ENCODE measurements at regions not wholly inside any gene's neighbourhood (a gene's known extent, or its start where the extent isn't known, plus 50 kb on each side); places are given as distances from the start of the nearest gene placed in this dataset.

DNA sequence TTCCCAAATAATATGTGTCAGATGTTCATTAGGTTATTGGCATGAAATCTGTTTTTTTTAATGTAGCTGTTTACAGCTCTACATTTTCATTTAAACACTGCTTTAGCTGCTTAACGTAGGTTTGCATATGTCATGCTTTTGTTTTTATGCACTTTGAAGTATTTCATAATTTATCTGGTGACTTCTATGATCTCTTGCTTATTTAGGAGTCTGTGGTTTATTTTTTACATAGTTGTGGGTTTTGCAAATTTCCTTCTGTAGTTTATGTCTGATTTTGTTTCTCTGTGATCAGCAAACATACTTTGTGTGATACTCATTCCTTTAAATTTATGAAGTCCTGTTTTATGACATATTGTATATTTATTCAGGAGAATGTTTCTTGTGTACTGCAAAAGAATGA, 606.5 kb upstream of the PFKP start:
- ATAC-seq (ENCODE audit: low read depth) = no peak
- H3K9me1 ChIP-seq (ENCODE audit: insufficient read depth, low read length) = no peaks in the 10 kb centered on the region
- no peak overlapping the region for H3K27ac ChIP-seq (ENCODE audit: insufficient read depth, low read length)
- no peak overlapping the region for H2BK120ac ChIP-seq (ENCODE audit: low read depth, low read length)
- no peaks in the 10 kb centered on the region for H3K27me3 ChIP-seq (ENCODE audit: control insufficient read depth, insufficient read depth, low read length)
- H4K91ac ChIP-seq (ENCODE audit: insufficient read depth, low read depth, low read length) = no peak overlapping the region
- H4K5ac ChIP-seq (ENCODE audit: low read depth, low read length) = no peak overlapping the region
- peaks cover 1% of the 10 kb centered on the region; the same call in 1 of the 2 replicates for H3K9me3 ChIP-seq (ENCODE audit: control insufficient read depth, insufficient read depth, low read length)
- intact Hi-C loops (cut with micrococcal nuclease) (no loop called here), dilution Hi-C loops (cut with HindIII; ENCODE audit: low sequenced_read_pairs, unreplicated experiment) (no loop called here), in situ Hi-C loops (cut with MboI; ENCODE audit: low sequenced_read_pairs) (no loop called here)
- no peak overlapping the region for H3K14ac ChIP-seq (replicated peaks; ENCODE audit: low read depth, low read length)
- no peak for DNase-seq
- H3K79me1 ChIP-seq (ENCODE audit: low read depth in 1 of 2, low read length in 2 of 2) = no peaks in the 10 kb centered on the region
- H2AK9ac ChIP-seq (replicated peaks; ENCODE audit: low read depth, low read length, poor library complexity) = no peak overlapping the region
- H2BK5ac ChIP-seq (ENCODE audit: low read depth, low read length, poor library complexity, severe bottlenecking) = no peak overlapping the region
- H2BK15ac ChIP-seq (ENCODE audit: low read depth, low read length) = no peak overlapping the region
- H3K4me1 ChIP-seq (ENCODE audit: control insufficient read depth, insufficient read depth, low read length) = no peaks in the 10 kb centered on the region
- POLR2A ChIA-PET (ENCODE audit: unreplicated experiment) = no interaction called here
- H2AFZ ChIP-seq (replicated peaks; ENCODE audit: low read length, poor library complexity) = no peak overlapping the region
- no peak overlapping the region for H3K56ac ChIP-seq (ENCODE audit: extremely low read depth, insufficient read depth, low read length)
- no CpG with 5 or more reads among the region's 1 CpG for WGBS, 2 experiments (ENCODE audit: extremely low coverage in 2 of 2, insufficient read length in 1 of 2)
- no peak overlapping the region for H3K4me2 ChIP-seq (ENCODE audit: low read depth, low read length)
- no peak overlapping the region for H3K18ac ChIP-seq (ENCODE audit: low read depth, low read length)
- no peak overlapping the region for H4K8ac ChIP-seq (ENCODE audit: low read depth in 2 of 2, low read length in 2 of 2)
- no peak overlapping the region for H2AK5ac ChIP-seq (ENCODE audit: low read depth, low read length)
- H3K9ac ChIP-seq (ENCODE audit: low read depth, low read length) = no peak overlapping the region
- no peaks in the 10 kb centered on the region for H4K20me1 ChIP-seq (ENCODE audit: insufficient read depth, low read length)
- no peak for TF ChIP-seq FOS (IDR thresholded peaks at IDR 0.05; ENCODE audit: low read depth, low read length)
- TF ChIP-seq MXI1 (IDR thresholded peaks at IDR 0.05; ENCODE audit: borderline replicate concordance, low read depth, low read length) = no peak
- no peak for TF ChIP-seq RCOR1 (IDR thresholded peaks at IDR 0.05; ENCODE audit: insufficient replicate concordance, low read length)
- TF ChIP-seq CHD1 (IDR thresholded peaks at IDR 0.05; ENCODE audit: low read depth, low read length) = no peak
- TF ChIP-seq MAZ (IDR thresholded peaks at IDR 0.05; ENCODE audit: borderline replicate concordance, low read depth, low read length) = no peak
- TF ChIP-seq NFE2L2 (IDR thresholded peaks at IDR 0.05; ENCODE audit: low read depth, low read length) = no peak
- TF ChIP-seq CEBPB (IDR thresholded peaks at IDR 0.05; ENCODE audit: low read depth, low read length) = no peak
- TF ChIP-seq USF2 (IDR thresholded peaks at IDR 0.05; ENCODE audit: low read depth, low read length) = no peak
- no peak for TF ChIP-seq RFX5 (IDR thresholded peaks at IDR 0.05; ENCODE audit: low read depth, low read length)
- TF ChIP-seq, protein P1, sequence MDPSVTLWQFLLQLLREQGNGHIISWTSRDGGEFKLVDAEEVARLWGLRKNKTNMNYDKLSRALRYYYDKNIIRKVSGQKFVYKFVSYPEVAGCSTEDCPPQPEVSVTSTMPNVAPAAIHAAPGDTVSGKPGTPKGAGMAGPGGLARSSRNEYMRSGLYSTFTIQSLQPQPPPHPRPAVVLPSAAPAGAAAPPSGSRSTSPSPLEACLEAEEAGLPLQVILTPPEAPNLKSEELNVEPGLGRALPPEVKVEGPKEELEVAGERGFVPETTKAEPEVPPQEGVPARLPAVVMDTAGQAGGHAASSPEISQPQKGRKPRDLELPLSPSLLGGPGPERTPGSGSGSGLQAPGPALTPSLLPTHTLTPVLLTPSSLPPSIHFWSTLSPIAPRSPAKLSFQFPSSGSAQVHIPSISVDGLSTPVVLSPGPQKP (IDR thresholded peaks at IDR 0.05; ENCODE audit: borderline replicate concordance, low read depth, low read length) = no peak
- no peak for TF ChIP-seq MAFK (IDR thresholded peaks at IDR 0.05; ENCODE audit: low read depth, low read length)
- TF ChIP-seq POLR2A (IDR thresholded peaks at IDR 0.05; ENCODE audit: low read depth, low read length) = no peak
- TF ChIP-seq RAD21 (IDR thresholded peaks at IDR 0.05; ENCODE audit: low read length) = no peak
- no peak for TF ChIP-seq SMC3 (IDR thresholded peaks at IDR 0.05; ENCODE audit: low read depth, low read length)
- no peak for TF ChIP-seq BHLHE40 (IDR thresholded peaks at IDR 0.05; ENCODE audit: low read depth, low read length)
- TF ChIP-seq, protein P2, sequence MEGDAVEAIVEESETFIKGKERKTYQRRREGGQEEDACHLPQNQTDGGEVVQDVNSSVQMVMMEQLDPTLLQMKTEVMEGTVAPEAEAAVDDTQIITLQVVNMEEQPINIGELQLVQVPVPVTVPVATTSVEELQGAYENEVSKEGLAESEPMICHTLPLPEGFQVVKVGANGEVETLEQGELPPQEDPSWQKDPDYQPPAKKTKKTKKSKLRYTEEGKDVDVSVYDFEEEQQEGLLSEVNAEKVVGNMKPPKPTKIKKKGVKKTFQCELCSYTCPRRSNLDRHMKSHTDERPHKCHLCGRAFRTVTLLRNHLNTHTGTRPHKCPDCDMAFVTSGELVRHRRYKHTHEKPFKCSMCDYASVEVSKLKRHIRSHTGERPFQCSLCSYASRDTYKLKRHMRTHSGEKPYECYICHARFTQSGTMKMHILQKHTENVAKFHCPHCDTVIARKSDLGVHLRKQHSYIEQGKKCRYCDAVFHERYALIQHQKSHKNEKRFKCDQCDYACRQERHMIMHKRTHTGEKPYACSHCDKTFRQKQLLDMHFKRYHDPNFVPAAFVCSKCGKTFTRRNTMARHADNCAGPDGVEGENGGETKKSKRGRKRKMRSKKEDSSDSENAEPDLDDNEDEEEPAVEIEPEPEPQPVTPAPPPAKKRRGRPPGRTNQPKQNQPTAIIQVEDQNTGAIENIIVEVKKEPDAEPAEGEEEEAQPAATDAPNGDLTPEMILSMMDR (conservative IDR thresholded peaks at IDR 0.05; ENCODE audit: low read depth, low read length) = no peak
- BruUV-seq (replicated peaks) = no TSS peak
- no peak overlapping the region for H3K23ac ChIP-seq (ENCODE audit: low read depth, low read length)
- no peak overlapping the region for H3K4me3 ChIP-seq (ENCODE audit: insufficient read depth, low read depth, low read length)
- H3K36me3 ChIP-seq (ENCODE audit: control insufficient read depth, insufficient read depth, low read length) = no peaks in the 10 kb centered on the region
- no peak overlapping the region for H3K4ac ChIP-seq (ENCODE audit: low read depth, low read length)
- H2BK20ac ChIP-seq (ENCODE audit: low read depth, low read length) = no peak overlapping the region
- CTCF ChIA-PET = no interaction called here
